22Rv1 (cell line): ENCODE measurements at regions not wholly inside any gene's neighbourhood (a gene's known extent, or its start where the extent isn't known, plus 50 kb on each side); places are given as distances from the start of the nearest gene placed in this dataset.

Experiments used
- ZFX ChIP-seq: fragments of 450-650 bp; IDR thresholded peaks from 2 replicates; pipeline ENCODE4 v1.6.1; 2017; ENCODE audit warnings: antibody characterized with exemption, borderline replicate concordance
- TF ChIP-seq, protein P1 (sequence below): fragments of 450-650 bp; IDR thresholded peaks from 2 replicates; pipeline ENCODE4 v1.5.1; 2017; ENCODE audit warnings: mild to moderate bottlenecking

GRCh38 chr9:118832371-118832770 lies 536.9 kb downstream of the BRINP1 start:
- TF ChIP-seq, protein P1, sequence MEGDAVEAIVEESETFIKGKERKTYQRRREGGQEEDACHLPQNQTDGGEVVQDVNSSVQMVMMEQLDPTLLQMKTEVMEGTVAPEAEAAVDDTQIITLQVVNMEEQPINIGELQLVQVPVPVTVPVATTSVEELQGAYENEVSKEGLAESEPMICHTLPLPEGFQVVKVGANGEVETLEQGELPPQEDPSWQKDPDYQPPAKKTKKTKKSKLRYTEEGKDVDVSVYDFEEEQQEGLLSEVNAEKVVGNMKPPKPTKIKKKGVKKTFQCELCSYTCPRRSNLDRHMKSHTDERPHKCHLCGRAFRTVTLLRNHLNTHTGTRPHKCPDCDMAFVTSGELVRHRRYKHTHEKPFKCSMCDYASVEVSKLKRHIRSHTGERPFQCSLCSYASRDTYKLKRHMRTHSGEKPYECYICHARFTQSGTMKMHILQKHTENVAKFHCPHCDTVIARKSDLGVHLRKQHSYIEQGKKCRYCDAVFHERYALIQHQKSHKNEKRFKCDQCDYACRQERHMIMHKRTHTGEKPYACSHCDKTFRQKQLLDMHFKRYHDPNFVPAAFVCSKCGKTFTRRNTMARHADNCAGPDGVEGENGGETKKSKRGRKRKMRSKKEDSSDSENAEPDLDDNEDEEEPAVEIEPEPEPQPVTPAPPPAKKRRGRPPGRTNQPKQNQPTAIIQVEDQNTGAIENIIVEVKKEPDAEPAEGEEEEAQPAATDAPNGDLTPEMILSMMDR: no peak
- TF ChIP-seq ZFX: no peak
